ENCODE measurements at regions not wholly inside any gene's neighbourhood (a gene's known extent, or its start where the extent isn't known, plus 50 kb on each side); places are given as distances from the start of the nearest gene placed in this dataset.
"Not testable (repeated sequence)": the region's sequence is repeated elsewhere in the genome, so short reads cannot be mapped to it uniquely, and the experiment has no call there.

- no peaks in the 10 kb centered on the region for H3K27me3 ChIP-seq (ENCODE audit: control insufficient read depth, insufficient read depth, low read length)
- H3K4me3 ChIP-seq (ENCODE audit: low read length) = no peak overlapping the region
- H3K36me3 ChIP-seq (ENCODE audit: control insufficient read depth, insufficient read depth, low read length) = no peaks in the 10 kb centered on the region
- H3K9ac ChIP-seq (ENCODE audit: low read length) = no peak overlapping the region
- H3K9me3 ChIP-seq (ENCODE audit: control insufficient read depth, low read length) = no peaks in the 10 kb centered on the region
- H3K4me1 ChIP-seq (ENCODE audit: control insufficient read depth, insufficient read depth, low read length) = no peaks in the 10 kb centered on the region
Measured at GRCh38 chr1:194774535-194774934, 1588.1 kb upstream of the B3GALT2 start.

GRCh38 chr1:194755241-194755994 is 1569.0 kb upstream of the B3GALT2 start:
- no peaks in the 10 kb centered on the region for H3K27me3 ChIP-seq (ENCODE audit: control insufficient read depth, insufficient read depth, low read length)
- no peaks in the 10 kb centered on the region for H3K36me3 ChIP-seq (ENCODE audit: control insufficient read depth, insufficient read depth, low read length)
- no peak overlapping the region for H3K9ac ChIP-seq (ENCODE audit: low read length)
- no peaks in the 10 kb centered on the region for H3K9me3 ChIP-seq (ENCODE audit: control insufficient read depth, low read length)
- H3K4me3 ChIP-seq (ENCODE audit: low read length) = no peak overlapping the region
- no peaks in the 10 kb centered on the region for H3K4me1 ChIP-seq (ENCODE audit: control insufficient read depth, insufficient read depth, low read length)

GRCh38 chr1:194738843-194739242 is 1552.4 kb upstream of the B3GALT2 start:
- H3K36me3 ChIP-seq (ENCODE audit: control insufficient read depth, insufficient read depth, low read length); H3K9ac ChIP-seq (ENCODE audit: low read length); H3K4me1 ChIP-seq (ENCODE audit: control insufficient read depth, insufficient read depth, low read length); H3K27me3 ChIP-seq (ENCODE audit: control insufficient read depth, insufficient read depth, low read length); H3K9me3 ChIP-seq (ENCODE audit: control insufficient read depth, low read length); H3K4me3 ChIP-seq (ENCODE audit: low read length): not testable (repeated sequence)

- Histone ChIP-seq H3K4me1 (ENCODE audit: control insufficient read depth, insufficient read depth, low read length) (no peaks in the 10 kb centered on the region), H3K4me3 (ENCODE audit: low read length) (no peak overlapping the region), H3K36me3 (ENCODE audit: control insufficient read depth, insufficient read depth, low read length) (no peaks in the 10 kb centered on the region), H3K27me3 (ENCODE audit: control insufficient read depth, insufficient read depth, low read length) (no peaks in the 10 kb centered on the region), H3K9me3 (ENCODE audit: control insufficient read depth, low read length) (no peaks in the 10 kb centered on the region), H3K9ac (ENCODE audit: low read length) (no peak overlapping the region)
Measured at GRCh38 chr1:194734970-194735369, 1548.6 kb upstream of the B3GALT2 start.

GRCh38 chr1:194731025-194731424 is 1544.6 kb upstream of the B3GALT2 start:
- Histone ChIP-seq H3K4me3 (ENCODE audit: low read length) (no peak overlapping the region), H3K4me1 (ENCODE audit: control insufficient read depth, insufficient read depth, low read length) (no peaks in the 10 kb centered on the region), H3K27me3 (ENCODE audit: control insufficient read depth, insufficient read depth, low read length) (no peaks in the 10 kb centered on the region), H3K9ac (ENCODE audit: low read length) (no peak overlapping the region), H3K9me3 (ENCODE audit: control insufficient read depth, low read length) (no peaks in the 10 kb centered on the region), H3K36me3 (ENCODE audit: control insufficient read depth, insufficient read depth, low read length) (no peaks in the 10 kb centered on the region)

GRCh38 chr1:194730304-194730703 is 1543.9 kb upstream of the B3GALT2 start:
- Histone ChIP-seq H3K9me3 (ENCODE audit: control insufficient read depth, low read length) (no peaks in the 10 kb centered on the region), H3K4me1 (ENCODE audit: control insufficient read depth, insufficient read depth, low read length) (no peaks in the 10 kb centered on the region), H3K4me3 (ENCODE audit: low read length) (no peak overlapping the region), H3K36me3 (ENCODE audit: control insufficient read depth, insufficient read depth, low read length) (no peaks in the 10 kb centered on the region), H3K27me3 (ENCODE audit: control insufficient read depth, insufficient read depth, low read length) (no peaks in the 10 kb centered on the region), H3K9ac (ENCODE audit: low read length) (no peak overlapping the region)

- H3K27me3 ChIP-seq (ENCODE audit: control insufficient read depth, insufficient read depth, low read length) = no peaks in the 10 kb centered on the region
- no peaks in the 10 kb centered on the region for H3K36me3 ChIP-seq (ENCODE audit: control insufficient read depth, insufficient read depth, low read length)
- H3K9ac ChIP-seq (ENCODE audit: low read length) = no peak overlapping the region
- H3K4me3 ChIP-seq (ENCODE audit: low read length) = no peak overlapping the region
- H3K4me1 ChIP-seq (ENCODE audit: control insufficient read depth, insufficient read depth, low read length) = no peaks in the 10 kb centered on the region
- H3K9me3 ChIP-seq (ENCODE audit: control insufficient read depth, low read length) = no peaks in the 10 kb centered on the region
Measured at GRCh38 chr1:194723067-194723466, 1536.7 kb upstream of the B3GALT2 start.

GRCh38 chr1:194717941-194718340 is 1531.5 kb upstream of the B3GALT2 start:
- H3K9ac ChIP-seq (ENCODE audit: low read length) = no peak overlapping the region
- no peak overlapping the region for H3K4me3 ChIP-seq (ENCODE audit: low read length)
- no peaks in the 10 kb centered on the region for H3K4me1 ChIP-seq (ENCODE audit: control insufficient read depth, insufficient read depth, low read length)
- H3K9me3 ChIP-seq (ENCODE audit: control insufficient read depth, low read length) = no peaks in the 10 kb centered on the region
- no peaks in the 10 kb centered on the region for H3K36me3 ChIP-seq (ENCODE audit: control insufficient read depth, insufficient read depth, low read length)
- H3K27me3 ChIP-seq (ENCODE audit: control insufficient read depth, insufficient read depth, low read length) = no peaks in the 10 kb centered on the region

- no peak overlapping the region for H3K9ac ChIP-seq (ENCODE audit: low read length)
- H3K9me3 ChIP-seq (ENCODE audit: control insufficient read depth, low read length) = no peaks in the 10 kb centered on the region
- no peaks in the 10 kb centered on the region for H3K27me3 ChIP-seq (ENCODE audit: control insufficient read depth, insufficient read depth, low read length)
- H3K4me1 ChIP-seq (ENCODE audit: control insufficient read depth, insufficient read depth, low read length) = no peaks in the 10 kb centered on the region
- no peaks in the 10 kb centered on the region for H3K36me3 ChIP-seq (ENCODE audit: control insufficient read depth, insufficient read depth, low read length)
- no peak overlapping the region for H3K4me3 ChIP-seq (ENCODE audit: low read length)
Measured at GRCh38 chr1:194717334-194717733, 1530.9 kb upstream of the B3GALT2 start.

GRCh38 chr1:194710671-194711070 is 1524.3 kb upstream of the B3GALT2 start:
- Histone ChIP-seq H3K9ac (ENCODE audit: low read length) (no peak overlapping the region), H3K36me3 (ENCODE audit: control insufficient read depth, insufficient read depth, low read length) (no peaks in the 10 kb centered on the region), H3K4me1 (ENCODE audit: control insufficient read depth, insufficient read depth, low read length) (no peaks in the 10 kb centered on the region), H3K9me3 (ENCODE audit: control insufficient read depth, low read length) (no peaks in the 10 kb centered on the region), H3K4me3 (ENCODE audit: low read length) (no peak overlapping the region), H3K27me3 (ENCODE audit: control insufficient read depth, insufficient read depth, low read length) (no peaks in the 10 kb centered on the region)

GRCh38 chr1:194709439-194709838 is 1523.0 kb upstream of the B3GALT2 start:
- no peaks in the 10 kb centered on the region for H3K27me3 ChIP-seq (ENCODE audit: control insufficient read depth, insufficient read depth, low read length)
- no peaks in the 10 kb centered on the region for H3K4me1 ChIP-seq (ENCODE audit: control insufficient read depth, insufficient read depth, low read length)
- H3K9me3 ChIP-seq (ENCODE audit: control insufficient read depth, low read length) = no peaks in the 10 kb centered on the region
- H3K4me3 ChIP-seq (ENCODE audit: low read length) = no peak overlapping the region
- no peak overlapping the region for H3K9ac ChIP-seq (ENCODE audit: low read length)
- no peaks in the 10 kb centered on the region for H3K36me3 ChIP-seq (ENCODE audit: control insufficient read depth, insufficient read depth, low read length)

- Histone ChIP-seq H3K4me3 (ENCODE audit: low read length) (no peak overlapping the region), H3K9me3 (ENCODE audit: control insufficient read depth, low read length) (no peaks in the 10 kb centered on the region), H3K4me1 (ENCODE audit: control insufficient read depth, insufficient read depth, low read length) (no peaks in the 10 kb centered on the region), H3K27me3 (ENCODE audit: control insufficient read depth, insufficient read depth, low read length) (no peaks in the 10 kb centered on the region), H3K36me3 (ENCODE audit: control insufficient read depth, insufficient read depth, low read length) (no peaks in the 10 kb centered on the region), H3K9ac (ENCODE audit: low read length) (no peak overlapping the region)
Measured at GRCh38 chr1:194707074-194707473, 1520.7 kb upstream of the B3GALT2 start.
